ENCODE measurements at regions not wholly inside any gene's neighbourhood (a gene's known extent, or its start where the extent isn't known, plus 50 kb on each side); places are given as distances from the start of the nearest gene placed in this dataset.

DNA sequence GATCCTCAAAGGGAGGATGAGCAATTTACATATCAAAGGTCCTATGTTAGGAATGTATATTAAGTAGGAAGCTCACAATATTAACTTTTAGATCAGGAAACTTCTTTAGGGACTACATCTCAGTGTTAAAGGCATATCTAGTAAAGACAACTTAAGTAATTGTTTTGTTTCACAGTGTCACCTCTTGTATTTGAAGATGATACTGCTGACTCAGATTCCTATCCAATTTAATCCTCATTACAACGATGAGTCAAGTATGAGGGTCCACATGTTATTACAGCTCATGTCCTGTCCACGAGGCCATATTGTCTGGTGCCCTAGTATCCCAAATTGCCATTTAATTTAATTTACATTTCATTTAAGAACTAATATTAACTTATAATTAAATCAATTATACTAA is 523.9 kb downstream of the CCDC85A start:
- H3K4me3 ChIP-seq (ENCODE audit: low read depth, low read length) = no peak overlapping the region
- no peak for DNase-seq (ENCODE audit: low read depth)
- no peak for TF ChIP-seq MYC (IDR thresholded peaks at IDR 0.05; ENCODE audit: low read depth, low read length)
- TF ChIP-seq, protein P1, sequence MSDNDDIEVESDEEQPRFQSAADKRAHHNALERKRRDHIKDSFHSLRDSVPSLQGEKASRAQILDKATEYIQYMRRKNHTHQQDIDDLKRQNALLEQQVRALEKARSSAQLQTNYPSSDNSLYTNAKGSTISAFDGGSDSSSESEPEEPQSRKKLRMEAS (IDR thresholded peaks at IDR 0.05; ENCODE audit: low read depth, low read length) = no peak
- no peak for TF ChIP-seq POLR2A (IDR thresholded peaks at IDR 0.05; ENCODE audit: extremely low read depth, insufficient read length)
- TF ChIP-seq, protein P2, sequence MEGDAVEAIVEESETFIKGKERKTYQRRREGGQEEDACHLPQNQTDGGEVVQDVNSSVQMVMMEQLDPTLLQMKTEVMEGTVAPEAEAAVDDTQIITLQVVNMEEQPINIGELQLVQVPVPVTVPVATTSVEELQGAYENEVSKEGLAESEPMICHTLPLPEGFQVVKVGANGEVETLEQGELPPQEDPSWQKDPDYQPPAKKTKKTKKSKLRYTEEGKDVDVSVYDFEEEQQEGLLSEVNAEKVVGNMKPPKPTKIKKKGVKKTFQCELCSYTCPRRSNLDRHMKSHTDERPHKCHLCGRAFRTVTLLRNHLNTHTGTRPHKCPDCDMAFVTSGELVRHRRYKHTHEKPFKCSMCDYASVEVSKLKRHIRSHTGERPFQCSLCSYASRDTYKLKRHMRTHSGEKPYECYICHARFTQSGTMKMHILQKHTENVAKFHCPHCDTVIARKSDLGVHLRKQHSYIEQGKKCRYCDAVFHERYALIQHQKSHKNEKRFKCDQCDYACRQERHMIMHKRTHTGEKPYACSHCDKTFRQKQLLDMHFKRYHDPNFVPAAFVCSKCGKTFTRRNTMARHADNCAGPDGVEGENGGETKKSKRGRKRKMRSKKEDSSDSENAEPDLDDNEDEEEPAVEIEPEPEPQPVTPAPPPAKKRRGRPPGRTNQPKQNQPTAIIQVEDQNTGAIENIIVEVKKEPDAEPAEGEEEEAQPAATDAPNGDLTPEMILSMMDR (IDR thresholded peaks at IDR 0.05; ENCODE audit: low read depth, low read length) = no peak

DNA sequence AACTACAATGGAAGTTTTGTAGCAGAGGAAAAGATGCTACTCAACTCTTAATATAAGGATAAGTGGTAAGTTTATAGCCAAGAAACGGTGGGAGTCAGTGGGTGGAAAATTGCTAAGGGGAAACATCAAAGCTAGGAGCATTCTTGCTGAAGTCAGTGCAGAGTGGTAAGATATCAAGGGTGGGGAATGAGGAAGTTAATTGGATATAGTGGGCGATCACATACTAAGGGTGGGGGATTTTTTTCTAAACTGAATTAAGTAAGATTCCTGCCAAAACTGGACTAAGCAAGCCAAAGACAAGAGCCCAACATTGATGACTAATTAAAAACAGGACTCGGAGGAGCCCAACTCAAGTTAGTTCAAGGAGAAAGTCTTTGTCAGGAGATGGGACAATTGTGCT is 525.4 kb downstream of the CCDC85A start:
- TF ChIP-seq MYC (IDR thresholded peaks at IDR 0.05; ENCODE audit: low read depth, low read length) (no peak), POLR2A (IDR thresholded peaks at IDR 0.05; ENCODE audit: extremely low read depth, insufficient read length) (no peak)
- TF ChIP-seq, protein P2 (IDR thresholded peaks at IDR 0.05; ENCODE audit: low read depth, low read length) = no peak
- TF ChIP-seq, protein P1 (IDR thresholded peaks at IDR 0.05; ENCODE audit: low read depth, low read length) = no peak
- DNase-seq (ENCODE audit: low read depth) = no peak
- H3K4me3 ChIP-seq (ENCODE audit: low read depth, low read length) = no peak overlapping the region

DNA sequence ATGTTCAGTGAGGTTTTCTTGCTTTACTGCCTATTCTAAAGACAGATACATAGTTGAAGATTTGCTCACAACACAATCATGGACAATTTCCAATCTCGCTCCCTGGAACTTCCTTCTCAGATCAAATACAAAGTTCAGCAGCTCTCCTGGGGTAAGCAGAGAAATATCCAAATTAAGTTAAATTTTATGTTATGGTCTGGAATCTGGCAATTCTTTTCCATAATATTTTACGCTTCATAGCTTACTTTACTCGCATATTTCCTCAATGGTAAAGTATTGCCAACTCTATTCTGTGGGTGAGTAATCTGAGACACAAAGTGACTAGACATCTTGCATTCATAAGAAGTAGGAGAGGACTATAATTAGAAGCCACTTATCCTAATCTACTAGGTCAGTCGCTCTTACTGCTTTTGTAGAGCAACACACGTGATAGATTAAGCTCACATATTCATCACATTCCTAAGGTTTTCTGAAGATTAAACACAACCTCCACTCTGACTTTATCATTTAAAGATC is 529.4 kb downstream of the CCDC85A start:
- TF ChIP-seq MYC (IDR thresholded peaks at IDR 0.05; ENCODE audit: low read depth, low read length) (no peak), POLR2A (IDR thresholded peaks at IDR 0.05; ENCODE audit: extremely low read depth, insufficient read length) (no peak)
- TF ChIP-seq, protein P2 (IDR thresholded peaks at IDR 0.05; ENCODE audit: low read depth, low read length) = no peak
- TF ChIP-seq, protein P1 (IDR thresholded peaks at IDR 0.05; ENCODE audit: low read depth, low read length) = no peak
- DNase-seq (ENCODE audit: low read depth) = no peak
- H3K4me3 ChIP-seq (ENCODE audit: low read depth, low read length) = no peak overlapping the region

DNA sequence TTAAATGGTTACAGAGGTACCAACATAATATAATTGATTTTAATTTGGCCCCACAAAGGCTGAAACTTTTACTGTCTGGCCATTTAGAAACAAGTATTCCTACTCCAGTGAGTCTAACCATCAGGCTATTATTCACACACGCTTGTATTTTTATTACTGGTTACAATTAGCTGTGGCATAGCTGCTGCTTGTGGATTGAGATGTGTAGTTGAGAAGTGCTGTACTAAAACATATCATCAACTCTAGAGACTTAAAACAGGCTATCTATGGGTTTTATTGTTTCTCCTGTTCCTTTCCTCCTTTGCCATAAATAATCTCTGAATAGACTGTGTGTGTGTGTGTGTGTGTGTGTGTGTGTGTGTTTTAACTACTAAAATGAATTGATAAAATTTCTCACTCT is 530.2 kb downstream of the CCDC85A start:
- H3K4me3 ChIP-seq (ENCODE audit: low read depth, low read length) = no peak overlapping the region
- DNase-seq (ENCODE audit: low read depth) = no peak
- TF ChIP-seq MYC (IDR thresholded peaks at IDR 0.05; ENCODE audit: low read depth, low read length) (no peak), POLR2A (IDR thresholded peaks at IDR 0.05; ENCODE audit: extremely low read depth, insufficient read length) (no peak)
- TF ChIP-seq, protein P2 (IDR thresholded peaks at IDR 0.05; ENCODE audit: low read depth, low read length) = no peak
- TF ChIP-seq, protein P1 (IDR thresholded peaks at IDR 0.05; ENCODE audit: low read depth, low read length) = no peak

DNA sequence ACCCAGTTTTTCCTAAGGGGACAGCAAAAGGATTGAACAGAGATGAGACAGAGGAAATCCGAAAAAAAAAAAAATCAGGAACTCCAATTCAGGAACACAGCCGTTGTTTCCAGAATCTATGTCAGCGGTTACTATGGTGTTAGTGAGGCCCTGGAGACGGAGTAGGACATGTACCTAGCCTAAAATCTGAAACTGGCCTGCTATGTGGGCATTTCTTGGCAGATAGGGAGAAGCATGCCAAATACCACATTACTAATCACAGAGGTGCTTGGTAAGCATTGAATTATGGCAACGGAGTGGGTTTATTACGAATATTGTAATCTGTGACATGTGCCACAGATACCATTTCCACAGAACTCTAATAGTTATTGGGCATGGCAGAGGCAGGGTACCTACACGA is 530.6 kb downstream of the CCDC85A start:
- H3K4me3 ChIP-seq (ENCODE audit: low read depth, low read length) = no peak overlapping the region
- DNase-seq (ENCODE audit: low read depth) = no peak
- TF ChIP-seq MYC (IDR thresholded peaks at IDR 0.05; ENCODE audit: low read depth, low read length) (no peak), POLR2A (IDR thresholded peaks at IDR 0.05; ENCODE audit: extremely low read depth, insufficient read length) (no peak)
- TF ChIP-seq, protein P2 (IDR thresholded peaks at IDR 0.05; ENCODE audit: low read depth, low read length) = no peak
- TF ChIP-seq, protein P1 (IDR thresholded peaks at IDR 0.05; ENCODE audit: low read depth, low read length) = no peak

Measured in NB4 (cell line).